Aorta (tissue), 5 donors: ENCODE measurements at regions not wholly inside any gene's neighbourhood (a gene's known extent, or its start where the extent isn't known, plus 50 kb on each side); places are given as distances from the start of the nearest gene placed in this dataset.

Experiments used
- ATAC-seq: fragments of 200-7000 bp; cut with Tn5 transposase; one replicate; pipeline ENCODE4 v1.9.1; 2022; ENCODE audit warnings: moderate library complexity; ENCODE audit not compliant: low FRiP score
- DNase-seq, 2 donors: peaks; one replicate each; pipeline ENCODE4 v3.0.0-alpha.2; 2020
- H3K27ac ChIP-seq, 2 donors: one replicate each; pipeline ENCODE4 v1.5.1; 2013; ENCODE audit warnings: low read length in 2 of 2, mild to moderate bottlenecking in 2 of 2, moderate library complexity in 2 of 2, control low read depth in 1 of 2, inconsistent platforms in 1 of 2, low read depth in 1 of 2
- H3K27me3 ChIP-seq, 2 donors: one replicate each; pipeline ENCODE4 v1.6.1; 2013; ENCODE audit warnings: control low read depth in 1 of 2, low read length in 1 of 2, mild to moderate bottlenecking in 1 of 2, moderate library complexity in 1 of 2; ENCODE audit not compliant: insufficient read depth in 2 of 2, control insufficient read depth in 1 of 2
- H3K36me3 ChIP-seq, 2 donors: one replicate each; pipeline ENCODE4 v1.6.1; 2013; ENCODE audit warnings: control low read depth in 1 of 2, low read length in 1 of 2, mild to moderate bottlenecking in 1 of 2; ENCODE audit not compliant: insufficient read depth in 2 of 2, control insufficient read depth in 1 of 2
- H3K4me1 ChIP-seq, 2 donors: one replicate each; pipeline ENCODE4 v1.6.1; 2013; ENCODE audit warnings: low read length in 2 of 2, control low read depth in 1 of 2, mild to moderate bottlenecking in 1 of 2, moderate library complexity in 1 of 2; ENCODE audit not compliant: insufficient read depth in 2 of 2, control insufficient read depth in 1 of 2
- H3K4me3 ChIP-seq, 2 donors: one replicate each; pipeline ENCODE4 v1.5.1; 2013; ENCODE audit warnings: low read length in 2 of 2, control low read depth in 1 of 2, mild to moderate bottlenecking in 1 of 2
- H3K9me3 ChIP-seq: one replicate; pipeline ENCODE4 v1.6.1; 2013; ENCODE audit warnings: mild to moderate bottlenecking, low read length; ENCODE audit not compliant: control insufficient read depth
- WGBS, 2 donors: extraction: QIAGEN DNeasy Blood & Tissue Kit; methylation state at CpG; one replicate each; pipeline ENCODE4 v1.1.7; 2013; 5-methylcytosine and 5-hydroxymethylcytosine counted together
- intact Hi-C, 2 donors: fragments of 100-400 bp; cut with DNase I; formaldehyde crosslinking; loops; one replicate each; pipeline versions ENCODE4 v1.14.2 to v1.15.0; 2022
- donor health status: healthy with polysubstance abuse.
- donor health status: Bipolar disorder and iron deficiency.
- donor health status: DM: no; HTN: no; CAD: no.
- donor health status: DM: no; HTN: no; CAD: no.
- donor health status: DM: yes; HTN: yes; CAD: no.

DNA sequence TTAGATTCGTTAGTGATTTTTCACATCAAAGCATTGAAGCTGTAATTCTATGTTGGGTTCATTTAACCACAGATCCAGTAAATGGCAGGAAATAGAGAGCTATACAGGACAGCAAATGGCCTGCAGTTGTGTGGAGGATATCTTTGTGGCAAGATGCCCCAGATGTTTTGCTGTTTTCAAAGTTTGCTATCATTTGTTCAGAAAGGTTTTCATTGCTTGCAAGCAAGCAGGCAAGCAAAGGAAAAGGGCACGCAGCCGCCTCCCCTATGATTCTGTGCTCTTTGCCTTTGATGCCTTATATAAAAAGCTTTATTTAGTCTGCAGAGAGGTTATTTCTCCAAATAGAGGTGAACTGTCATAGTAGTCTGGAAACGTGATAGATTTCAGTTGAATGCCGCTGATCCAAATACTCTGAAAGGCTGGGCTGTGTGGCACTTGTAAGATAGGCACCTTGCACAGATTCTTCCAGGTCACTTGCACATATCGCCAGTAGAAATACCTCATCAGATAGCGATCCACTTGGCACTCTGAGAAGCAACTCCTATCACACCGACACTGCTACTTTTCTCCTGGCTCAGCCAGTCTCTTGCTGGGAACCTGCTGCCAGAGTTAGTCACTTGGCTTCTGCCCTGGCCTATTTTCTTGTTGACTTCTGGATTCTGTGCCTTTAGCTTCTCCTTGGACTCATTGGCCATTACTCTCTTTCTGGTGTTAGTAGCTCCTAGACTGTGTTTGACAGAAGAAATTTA lies 66.4 kb downstream of the UTRN start:
- no peak overlapping the region for H3K4me3 ChIP-seq
- H3K4me1 ChIP-seq: peaks cover 6 to 11% of the 10 kb centered on the region in 2 donors

DNA sequence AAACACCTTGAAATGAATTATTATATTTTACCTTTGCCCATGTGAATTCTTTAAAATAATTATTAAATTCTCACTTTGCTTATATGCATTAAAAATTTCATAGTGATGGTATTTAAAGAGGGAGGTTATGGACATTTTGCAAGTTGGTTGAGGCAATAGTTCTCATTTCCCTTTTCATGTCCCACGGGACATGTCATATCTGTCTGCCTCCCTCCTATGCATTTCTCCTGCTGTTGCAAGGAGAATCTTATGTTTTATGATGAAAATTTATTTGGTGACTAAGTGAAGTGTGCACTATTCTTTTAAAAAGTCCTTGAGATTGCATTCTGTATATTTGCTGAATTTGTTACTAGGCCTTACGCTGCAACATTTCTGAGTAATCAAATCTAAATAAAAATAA lies 67.2 kb downstream of the UTRN start:
- 93 to 98% methylated on average over 2 of the region's 2 CpGs for WGBS, 2 donors

More for the DNA sequence above, 66.4 kb downstream of the UTRN start:
- 38 to 43% methylated on average over 8 of the region's 8 CpGs for WGBS, 2 donors
- intact Hi-C loops: no loop called here
- Histone ChIP-seq H3K9me3 (no peaks in the 10 kb centered on the region), H3K27ac (peak overlapping the region in 1 of 2 donors; percentile 42), H3K27me3 (no peaks in the 10 kb centered on the region), H3K36me3 (no peaks in the 10 kb centered on the region)
- DNase-seq (no peak), ATAC-seq (no peak)

DNA sequence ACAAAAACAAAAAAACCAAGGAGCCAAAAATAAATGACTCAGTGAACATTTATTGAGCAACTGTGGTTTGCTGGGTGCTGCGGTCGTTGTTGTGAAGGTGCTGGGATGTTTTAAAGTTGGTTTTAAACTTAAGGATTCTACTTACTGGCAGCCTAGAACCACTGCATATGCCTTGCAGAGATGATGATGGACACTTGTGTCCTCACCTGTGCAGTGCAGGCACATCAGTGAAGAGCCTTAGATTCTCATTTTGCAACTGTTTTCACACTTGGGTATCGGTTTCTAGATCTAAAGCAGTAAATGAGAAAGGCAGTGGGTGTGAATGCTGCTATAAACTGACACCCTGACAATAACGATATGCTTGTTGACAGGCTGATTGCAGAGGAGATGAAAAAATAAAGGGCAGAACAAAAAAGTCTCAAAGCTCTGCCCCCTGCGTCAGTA lies 68.8 kb downstream of the UTRN start:
- H3K4me3 ChIP-seq: no peak overlapping the region
- no peaks in the 10 kb centered on the region for H3K36me3 ChIP-seq
- no peaks in the 10 kb centered on the region for H3K27me3 ChIP-seq
- H3K27ac ChIP-seq: no peak overlapping the region
- 93 to 97% methylated on average over 5 of the region's 5 CpGs for WGBS, 2 donors
- no peak for DNase-seq
- intact Hi-C loops: no loop called here
- no peaks in the 10 kb centered on the region for H3K9me3 ChIP-seq
- ATAC-seq: no peak
- H3K4me1 ChIP-seq: peaks cover 6 to 7% of the 10 kb centered on the region in 2 donors

More for the DNA sequence above, 67.2 kb downstream of the UTRN start:
- ATAC-seq (no peak), DNase-seq (no peak)
- H3K27ac ChIP-seq: no peak overlapping the region
- intact Hi-C loops: no loop called here
- H3K9me3 ChIP-seq: no peaks in the 10 kb centered on the region
- no peaks in the 10 kb centered on the region for H3K36me3 ChIP-seq
- no peak overlapping the region for H3K4me3 ChIP-seq
- H3K27me3 ChIP-seq: no peaks in the 10 kb centered on the region
- H3K4me1 ChIP-seq: peaks cover 6 to 7% of the 10 kb centered on the region in 2 donors

DNA sequence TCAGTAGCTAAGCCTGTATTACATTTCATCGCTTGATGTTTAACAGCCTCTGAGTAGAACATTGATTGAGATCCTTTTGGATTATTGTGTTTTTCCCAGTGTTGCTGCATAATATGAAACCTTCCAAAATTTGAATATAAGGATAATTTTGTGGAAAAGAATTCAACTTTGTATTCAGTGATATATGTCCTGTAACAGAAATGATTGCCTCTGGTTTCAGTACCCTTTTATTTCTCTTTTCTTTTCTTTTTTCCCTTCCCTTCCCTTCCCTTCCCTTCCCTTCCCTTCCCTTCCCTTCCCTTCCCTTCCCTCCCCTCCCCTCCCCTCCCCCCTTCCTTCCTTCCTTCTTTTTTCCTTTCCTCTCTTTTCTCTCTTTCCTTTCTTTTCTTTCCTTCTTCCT lies 74.6 kb downstream of the UTRN start:
- no peak overlapping the region for H3K27ac ChIP-seq
- WGBS, 2 donors: 97% methylated on average over 1 of the region's 1 CpG

DNA sequence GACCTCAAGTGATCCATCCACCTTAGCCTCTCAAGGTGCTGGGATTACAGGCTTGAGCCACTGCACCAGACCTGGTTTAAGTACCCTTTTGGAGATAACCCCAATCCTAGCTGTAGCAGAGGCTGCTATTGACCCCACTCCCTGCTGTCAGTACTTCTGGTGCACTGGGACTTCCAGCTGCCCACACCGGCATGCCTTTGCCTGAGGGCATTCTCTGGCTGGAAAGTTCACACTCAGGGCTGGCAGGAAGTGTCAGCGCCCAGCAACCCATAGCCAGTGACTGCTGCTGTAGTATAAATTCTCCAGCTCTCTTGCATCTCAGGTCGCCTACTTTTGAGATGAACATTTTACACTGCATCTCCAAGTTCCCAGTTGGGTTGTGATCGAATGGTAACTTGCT lies 75.3 kb downstream of the UTRN start:
- H3K4me3 ChIP-seq: no peak overlapping the region
- no peaks in the 10 kb centered on the region for H3K27me3 ChIP-seq
- 86 to 87% methylated on average over 4 of the region's 4 CpGs for WGBS, 2 donors
- intact Hi-C loops: no loop called here
- DNase-seq: no peak
- H3K27ac ChIP-seq: no peak overlapping the region
- H3K36me3 ChIP-seq: no peaks in the 10 kb centered on the region
- no peaks in the 10 kb centered on the region for H3K9me3 ChIP-seq
- peaks cover 6% of the 10 kb centered on the region in 2 donors for H3K4me1 ChIP-seq
- ATAC-seq: no peak

More for the DNA sequence above, 74.6 kb downstream of the UTRN start:
- intact Hi-C loops: no loop called here
- H3K4me3 ChIP-seq: no peak overlapping the region
- no peaks in the 10 kb centered on the region for H3K9me3 ChIP-seq
- H3K4me1 ChIP-seq: peaks cover 3 to 6% of the 10 kb centered on the region in 2 donors
- no peaks in the 10 kb centered on the region for H3K27me3 ChIP-seq
- no peaks in the 10 kb centered on the region for H3K36me3 ChIP-seq
- ATAC-seq (no peak), DNase-seq (no peak)

- no peak overlapping the region for H3K4me3 ChIP-seq
- no peaks in the 10 kb centered on the region for H3K27me3 ChIP-seq
- DNase-seq: no peak
- H3K36me3 ChIP-seq: no peaks in the 10 kb centered on the region
- intact Hi-C loops: no loop called here
- 69 to 82% methylated on average over 1 of the region's 1 CpG for WGBS, 2 donors
- peaks cover 6% of the 10 kb centered on the region in 2 donors for H3K4me1 ChIP-seq
- ATAC-seq: no peak
- H3K27ac ChIP-seq: no peak overlapping the region
- no peaks in the 10 kb centered on the region for H3K9me3 ChIP-seq
Observed at GRCh38 chr6:144361016-144361415, 75.9 kb downstream of the UTRN start.

GRCh38 chr6:144362042-144363018 lies 77.2 kb downstream of the UTRN start:
- intact Hi-C loops: no loop called here
- Histone ChIP-seq H3K4me1 (peaks cover 3 to 6% of the 10 kb centered on the region in 2 donors), H3K27ac (peak overlapping the region in 1 of 2 donors; percentile 75), H3K9me3 (no peaks in the 10 kb centered on the region), H3K27me3 (no peaks in the 10 kb centered on the region), H3K4me3 (no peak overlapping the region), H3K36me3 (no peaks in the 10 kb centered on the region)
- 53 to 62% methylated on average over 5 of the region's 5 CpGs for WGBS, 2 donors
- DNase-seq: no peak
- ATAC-seq: peak; percentile 60

DNA sequence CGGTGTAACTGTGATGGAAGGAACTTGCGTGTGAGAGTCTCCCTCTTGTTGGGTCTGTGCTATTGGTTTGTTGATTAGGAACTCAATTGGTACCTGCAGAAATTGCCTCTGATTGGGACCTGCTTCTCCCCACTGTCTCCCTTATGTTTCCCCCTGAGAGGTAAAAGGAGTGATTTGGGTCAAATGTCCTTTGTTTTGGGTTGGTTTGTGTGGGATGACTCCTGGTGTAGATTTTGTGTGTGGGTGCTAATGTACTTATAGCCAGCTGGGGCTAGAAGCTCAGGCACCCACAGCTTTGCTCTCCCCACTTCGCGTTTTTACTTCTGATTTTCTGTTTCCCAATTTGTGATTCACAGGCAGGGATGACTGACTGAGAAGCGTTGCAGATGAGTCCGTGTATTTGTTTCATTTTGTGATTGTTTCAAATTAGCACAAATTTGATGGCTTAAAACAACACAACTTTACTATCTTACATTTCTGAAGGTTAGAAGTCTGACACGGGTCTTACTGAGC lies 79.1 kb downstream of the UTRN start:
- H3K4me1 ChIP-seq: peaks cover 3 to 4% of the 10 kb centered on the region in 2 donors
- 91 to 92% methylated on average over 7 of the region's 7 CpGs for WGBS, 2 donors
- no peaks in the 10 kb centered on the region for H3K9me3 ChIP-seq
- intact Hi-C loops: no loop called here
- no peak overlapping the region for H3K27ac ChIP-seq
- ATAC-seq: no peak
- no peak overlapping the region for H3K4me3 ChIP-seq
- no peak for DNase-seq
- no peaks in the 10 kb centered on the region for H3K36me3 ChIP-seq
- H3K27me3 ChIP-seq: no peaks in the 10 kb centered on the region
